Fibroblast of the aortic adventitia (primary cell): ENCODE measurements at regions not wholly inside any gene's neighbourhood (a gene's known extent, or its start where the extent isn't known, plus 50 kb on each side); places are given as distances from the start of the nearest gene placed in this dataset.

Source experiments
- DNase-seq: peaks from one replicate; pipeline ENCODE4 v3.0.0-alpha.2; 2010; ENCODE audit warnings: low read depth
- H3K4me3 ChIP-seq: 2 replicates; pipeline ENCODE4 v1.5.1; 2011; ENCODE audit warnings: low read depth, mild to moderate bottlenecking, control low read depth, low read length, moderate library complexity
- TF ChIP-seq, protein P1 (sequence below): IDR thresholded peaks from 2 replicates; pipeline ENCODE4 v1.5.1; 2011; ENCODE audit warnings: mild to moderate bottlenecking, low read length, control low read depth, inconsistent platforms; ENCODE audit not compliant: insufficient read depth

DNA sequence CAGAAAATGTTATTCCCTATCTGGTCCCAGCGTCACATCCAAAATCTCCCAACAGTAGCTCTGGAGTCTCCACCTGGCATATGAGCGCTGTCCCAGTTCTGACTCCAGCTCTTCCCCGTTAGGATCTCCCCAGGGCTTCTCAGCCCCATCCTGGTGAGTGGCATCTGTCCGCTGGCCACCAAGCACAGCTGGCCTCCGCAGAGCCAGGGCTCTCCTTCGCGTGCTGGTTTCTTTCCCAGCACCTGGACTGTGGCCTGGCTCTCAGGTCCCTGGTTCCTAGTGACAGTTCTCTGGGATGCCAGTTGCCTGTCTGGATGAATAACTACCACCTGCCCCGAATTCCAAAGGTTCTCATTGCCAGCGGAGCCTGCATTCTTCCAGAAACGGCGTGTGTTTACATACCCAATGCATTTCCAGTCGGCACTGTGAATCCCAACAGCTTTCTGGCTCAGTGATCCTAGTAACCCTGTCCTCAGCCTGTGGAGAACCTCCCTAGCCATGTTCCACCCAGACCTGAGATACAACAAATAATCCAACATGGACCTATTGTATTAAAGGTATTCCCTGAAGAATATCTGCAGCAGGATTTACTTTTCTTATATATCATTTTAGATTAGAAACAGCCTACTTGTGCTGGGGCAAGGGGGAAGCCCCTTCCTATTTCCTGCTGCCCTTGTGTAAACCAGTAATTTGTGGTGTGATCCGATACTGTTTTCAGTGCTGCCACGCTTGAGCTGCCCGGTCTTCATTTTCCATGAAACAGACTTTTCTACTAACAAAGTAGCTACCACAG, 69.9 kb upstream of the PDE10A start:
- no peak for DNase-seq
- H3K4me3 ChIP-seq = no peak overlapping the region
- TF ChIP-seq, protein P1, sequence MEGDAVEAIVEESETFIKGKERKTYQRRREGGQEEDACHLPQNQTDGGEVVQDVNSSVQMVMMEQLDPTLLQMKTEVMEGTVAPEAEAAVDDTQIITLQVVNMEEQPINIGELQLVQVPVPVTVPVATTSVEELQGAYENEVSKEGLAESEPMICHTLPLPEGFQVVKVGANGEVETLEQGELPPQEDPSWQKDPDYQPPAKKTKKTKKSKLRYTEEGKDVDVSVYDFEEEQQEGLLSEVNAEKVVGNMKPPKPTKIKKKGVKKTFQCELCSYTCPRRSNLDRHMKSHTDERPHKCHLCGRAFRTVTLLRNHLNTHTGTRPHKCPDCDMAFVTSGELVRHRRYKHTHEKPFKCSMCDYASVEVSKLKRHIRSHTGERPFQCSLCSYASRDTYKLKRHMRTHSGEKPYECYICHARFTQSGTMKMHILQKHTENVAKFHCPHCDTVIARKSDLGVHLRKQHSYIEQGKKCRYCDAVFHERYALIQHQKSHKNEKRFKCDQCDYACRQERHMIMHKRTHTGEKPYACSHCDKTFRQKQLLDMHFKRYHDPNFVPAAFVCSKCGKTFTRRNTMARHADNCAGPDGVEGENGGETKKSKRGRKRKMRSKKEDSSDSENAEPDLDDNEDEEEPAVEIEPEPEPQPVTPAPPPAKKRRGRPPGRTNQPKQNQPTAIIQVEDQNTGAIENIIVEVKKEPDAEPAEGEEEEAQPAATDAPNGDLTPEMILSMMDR = no peak

DNA sequence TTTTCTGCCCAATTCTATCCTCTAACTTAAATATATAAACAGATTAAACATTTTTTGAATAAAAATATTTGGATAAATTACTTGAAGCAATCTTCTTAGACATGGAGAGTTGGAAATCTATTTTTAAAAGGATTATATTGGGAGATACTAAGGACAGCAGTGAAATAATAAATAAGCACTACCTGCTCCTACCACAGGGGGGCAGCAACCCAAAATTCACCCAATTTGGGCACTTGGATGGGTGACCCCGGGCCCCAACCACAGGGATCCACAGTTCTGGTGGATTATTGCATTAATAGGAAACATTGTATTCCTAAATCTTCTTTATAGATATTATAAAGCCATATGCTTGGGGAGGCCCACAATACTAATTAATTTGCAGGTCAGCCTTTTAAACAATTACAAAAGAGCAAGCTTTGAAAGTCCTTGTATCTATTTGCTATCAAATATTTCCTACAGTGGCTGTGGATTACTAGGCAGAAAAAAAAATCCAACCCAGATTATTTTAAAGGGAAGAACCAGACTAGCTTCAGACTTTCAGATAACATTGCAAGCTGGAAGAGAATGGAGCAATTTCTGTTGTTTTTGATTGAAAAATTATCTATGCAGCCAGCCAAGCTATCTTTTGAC, 66.4 kb upstream of the PDE10A start:
- peak; percentile 35 for DNase-seq

DNA sequence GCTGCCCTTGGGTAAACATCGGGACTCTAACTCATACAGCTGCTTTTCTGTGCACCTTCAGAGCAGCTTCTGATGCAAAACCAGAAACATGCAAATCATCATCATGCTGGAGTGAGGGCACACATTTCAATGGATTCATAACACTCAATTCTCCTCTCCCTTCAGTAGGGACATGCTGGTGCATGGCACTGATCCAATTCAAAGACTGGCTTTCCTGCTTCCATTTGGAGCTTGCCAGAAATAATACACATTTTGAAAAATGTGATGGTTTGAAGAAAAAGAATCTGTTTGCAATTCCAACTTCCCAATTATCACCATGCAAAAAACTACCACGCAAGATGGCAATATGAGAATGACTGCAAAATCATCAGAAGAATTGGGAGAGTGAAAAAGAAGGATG, 65.2 kb upstream of the PDE10A start:
- TF ChIP-seq, protein P1 = no peak
- no peak overlapping the region for H3K4me3 ChIP-seq
- DNase-seq = peak; percentile 22

More for the DNA sequence above, 66.4 kb upstream of the PDE10A start:
- TF ChIP-seq, protein P1 = peak; percentile 70
- H3K4me3 ChIP-seq = no peak overlapping the region

DNA sequence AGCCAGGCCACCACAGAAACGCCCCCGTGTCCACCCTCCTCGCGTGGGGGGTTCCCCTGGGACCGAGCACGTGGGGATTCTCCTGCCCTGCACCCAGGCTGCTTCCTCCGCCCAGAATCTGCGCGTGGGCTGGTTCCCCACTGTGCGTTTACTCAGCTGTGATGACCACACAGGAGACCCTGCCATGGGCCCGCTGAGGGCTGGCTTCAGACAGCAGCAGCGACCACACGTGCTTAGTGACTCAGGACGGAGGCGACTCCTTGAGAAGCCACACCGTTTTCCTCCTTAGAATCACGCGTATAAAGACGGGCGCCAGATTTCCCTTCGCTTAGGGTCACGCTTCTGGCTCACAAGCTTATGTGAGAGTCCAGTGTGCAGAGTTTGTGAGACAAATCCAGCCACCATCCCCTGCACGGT, 63.9 kb upstream of the PDE10A start:
- TF ChIP-seq, protein P1 = no peak
- no peak overlapping the region for H3K4me3 ChIP-seq
- DNase-seq = peak; percentile 18

DNA sequence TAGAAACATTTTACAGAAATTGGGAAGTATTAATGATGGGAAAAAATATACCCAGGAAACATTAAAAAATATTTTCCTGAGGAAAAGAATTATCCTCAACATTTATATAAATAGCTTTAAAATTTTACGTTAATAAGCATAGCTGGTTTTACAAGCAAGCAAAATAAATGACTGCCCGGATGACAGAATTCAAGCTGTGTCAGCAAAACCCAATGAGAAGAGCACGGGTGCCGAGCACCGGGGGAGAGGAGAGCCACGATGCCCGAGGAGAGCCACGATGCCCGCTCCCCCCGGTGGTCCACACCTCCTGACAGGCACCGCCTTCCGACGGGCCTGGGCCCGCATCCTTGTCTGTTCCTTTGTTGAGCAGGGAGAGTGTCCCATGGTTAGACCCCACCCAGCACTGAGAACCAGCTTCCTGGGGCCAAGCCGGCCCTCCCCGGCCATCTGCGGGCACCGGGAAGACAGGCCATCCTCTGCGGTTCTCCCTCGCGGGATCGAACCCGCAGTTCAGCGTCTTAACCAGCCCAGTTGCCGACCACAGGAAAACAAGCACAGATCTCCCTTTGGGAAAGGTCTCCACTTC, 63.3 kb upstream of the PDE10A start:
- no peak overlapping the region for H3K4me3 ChIP-seq
- TF ChIP-seq, protein P1 = no peak
- no peak for DNase-seq

DNA sequence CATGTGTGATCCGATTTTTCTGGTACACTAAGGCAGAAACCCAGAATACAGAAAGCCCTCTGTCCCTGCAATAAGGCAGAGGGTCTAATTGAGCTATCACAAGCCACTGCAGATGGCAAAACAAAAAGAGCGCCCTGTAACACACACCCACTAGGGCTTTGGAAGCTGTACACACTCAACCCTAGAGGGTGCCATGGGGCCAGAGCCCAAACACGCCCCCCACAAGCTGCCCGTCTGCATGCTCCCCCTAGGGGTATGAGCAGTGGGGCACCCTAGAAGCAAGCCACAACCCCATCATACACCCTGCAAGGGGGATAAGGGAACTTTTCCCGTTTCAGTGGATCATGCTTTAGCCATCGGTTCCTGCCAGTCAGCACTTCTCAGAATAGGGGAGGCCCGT, 62.2 kb upstream of the PDE10A start:
- TF ChIP-seq, protein P1 = no peak
- DNase-seq = no peak

More for the DNA sequence above, 62.2 kb upstream of the PDE10A start:
- H3K4me3 ChIP-seq = no peak overlapping the region
